Effector memory CD4-positive, alpha-beta T cell (primary cell): ENCODE measurements at regions not wholly inside any gene's neighbourhood (a gene's known extent, or its start where the extent isn't known, plus 50 kb on each side); places are given as distances from the start of the nearest gene placed in this dataset.
"Not testable (repeated sequence)": the region's sequence is repeated elsewhere in the genome, so short reads cannot be mapped to it uniquely, and the experiment has no call there.

Experiments
- DNase-seq, 3 donors: peaks; one replicate each; pipeline ENCODE4 v3.0.0-alpha.2; 2020
- H3K27ac ChIP-seq: 2 replicates; pipeline ENCODE4 v1.7.0; 2013; ENCODE audit warnings: mild to moderate bottlenecking, low read length, moderate library complexity; ENCODE audit not compliant: insufficient read depth, poor library complexity, severe bottlenecking
- H3K27me3 ChIP-seq: replicated peaks from 2 replicates; pipeline ENCODE4 v1.7.0; 2013; ENCODE audit warnings: mild to moderate bottlenecking, low read length; ENCODE audit not compliant: insufficient read depth, control insufficient read depth, poor library complexity, severe bottlenecking
- H3K36me3 ChIP-seq: 2 replicates; pipeline ENCODE4 v1.7.0; 2013; ENCODE audit warnings: mild to moderate bottlenecking, low read length, moderate library complexity; ENCODE audit not compliant: control insufficient read depth, insufficient read depth
- H3K4me1 ChIP-seq: 2 replicates; pipeline ENCODE4 v1.7.0; 2013; ENCODE audit warnings: low read length, mild to moderate bottlenecking; ENCODE audit not compliant: control insufficient read depth, insufficient read depth, poor library complexity, severe bottlenecking
- H3K4me3 ChIP-seq: 2 replicates; pipeline ENCODE4 v1.7.0; 2013; ENCODE audit warnings: low read length, low read depth, mild to moderate bottlenecking; ENCODE audit not compliant: insufficient read depth, poor library complexity, severe bottlenecking
- H3K9me3 ChIP-seq: 2 replicates; pipeline ENCODE4 v1.7.0; 2013; ENCODE audit warnings: mild to moderate bottlenecking, low read length, moderate library complexity; ENCODE audit not compliant: control insufficient read depth

- not testable (repeated sequence) for H3K27me3 ChIP-seq, H3K4me3 ChIP-seq, H3K36me3 ChIP-seq, H3K4me1 ChIP-seq, H3K27ac ChIP-seq, DNase-seq
- peaks cover 40% of the 10 kb centered on the region for H3K9me3 ChIP-seq
These were observed 166.9 kb downstream of the CWH43 start for GRCh38 chr4:49153011-49153410.

GRCh38 chr4:49154308-49155103, 168.4 kb downstream of the CWH43 start:
- H3K9me3 ChIP-seq = peaks cover 40% of the 10 kb centered on the region
- not testable (repeated sequence) for H3K27me3 ChIP-seq, H3K36me3 ChIP-seq, DNase-seq, H3K4me3 ChIP-seq, H3K27ac ChIP-seq, H3K4me1 ChIP-seq

GRCh38 chr4:49155270-49155669, 169.2 kb downstream of the CWH43 start:
- H3K4me1 ChIP-seq, H3K27me3 ChIP-seq, H3K4me3 ChIP-seq, H3K36me3 ChIP-seq, H3K27ac ChIP-seq, DNase-seq: not testable (repeated sequence)
- H3K9me3 ChIP-seq = peaks cover 37% of the 10 kb centered on the region

GRCh38 chr4:49156309-49156708, 170.2 kb downstream of the CWH43 start:
- H3K27me3 ChIP-seq, H3K27ac ChIP-seq: not testable (repeated sequence)

DNA sequence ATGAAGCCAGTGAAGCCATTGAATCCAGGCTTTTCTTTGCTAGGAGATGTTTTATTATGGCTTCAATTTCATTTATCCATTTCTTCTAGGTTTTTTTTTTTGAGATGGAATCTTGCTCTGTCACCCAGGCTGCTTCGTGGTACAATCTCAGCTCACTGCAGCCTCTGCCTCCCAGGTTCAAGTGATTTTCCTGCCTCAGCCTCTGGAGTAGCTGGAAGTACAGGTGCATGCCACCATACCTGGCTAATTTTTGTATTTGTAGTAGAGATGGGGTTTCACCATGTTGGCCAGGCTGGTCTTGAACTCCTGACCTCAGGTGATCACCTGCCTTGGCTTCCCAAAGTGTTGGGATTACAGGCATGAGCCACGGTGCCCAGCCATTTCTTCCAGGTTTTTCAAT, 171.6 kb downstream of the CWH43 start:
- H3K9me3 ChIP-seq = peaks cover 31% of the 10 kb centered on the region
- not testable (repeated sequence) for DNase-seq, H3K27ac ChIP-seq, H3K4me3 ChIP-seq, H3K36me3 ChIP-seq, H3K4me1 ChIP-seq, H3K27me3 ChIP-seq

More at GRCh38 chr4:49156309-49156708, 170.2 kb downstream of the CWH43 start:
- not testable (repeated sequence) for H3K4me3 ChIP-seq, DNase-seq, H3K4me1 ChIP-seq, H3K36me3 ChIP-seq
- peaks cover 31% of the 10 kb centered on the region for H3K9me3 ChIP-seq

DNA sequence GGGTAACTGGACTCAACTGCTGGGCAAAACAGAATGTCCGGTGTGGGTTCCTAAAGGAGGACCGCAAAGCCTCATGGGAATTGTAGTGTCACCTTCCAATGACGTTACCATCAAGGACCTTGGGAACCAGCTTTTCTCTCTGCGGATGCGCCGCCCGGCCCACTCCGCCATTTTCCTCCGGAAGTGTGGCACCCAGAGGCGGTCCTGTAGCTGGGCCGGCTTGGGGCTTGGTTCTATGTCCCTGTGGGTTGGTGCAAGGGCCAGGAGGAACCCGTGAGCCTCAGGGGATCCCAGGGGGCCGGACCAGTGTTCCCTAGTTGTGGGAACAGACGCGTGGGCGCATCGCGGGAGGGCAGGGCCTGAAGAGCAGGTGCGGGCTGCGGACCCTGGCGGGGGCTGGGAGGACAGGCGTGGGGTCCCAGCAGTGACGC, 175.1 kb downstream of the CWH43 start:
- H3K27ac ChIP-seq, H3K9me3 ChIP-seq, H3K4me1 ChIP-seq, H3K36me3 ChIP-seq, DNase-seq, H3K27me3 ChIP-seq, H3K4me3 ChIP-seq: not testable (repeated sequence)

DNA sequence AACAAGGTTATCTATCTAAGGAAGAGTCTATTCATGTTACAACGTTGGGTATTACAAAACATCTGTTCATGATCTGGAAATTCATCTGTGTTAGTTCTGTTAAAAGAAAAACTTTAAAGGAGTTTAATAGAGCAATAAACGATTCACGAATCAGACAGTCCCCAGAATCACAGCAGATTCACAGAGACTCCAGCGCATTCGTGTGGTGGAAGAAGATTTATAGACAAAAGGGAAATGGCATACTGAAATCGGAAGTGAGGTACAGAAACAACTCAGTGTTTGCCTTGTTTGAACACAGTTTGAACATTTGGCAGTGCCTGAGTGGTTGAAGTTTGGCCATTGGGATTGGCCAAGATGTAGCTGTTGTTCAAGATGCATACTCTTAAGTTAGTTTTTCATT, 178.8 kb downstream of the CWH43 start:
- DNase-seq, H3K4me3 ChIP-seq, H3K9me3 ChIP-seq, H3K36me3 ChIP-seq, H3K27me3 ChIP-seq, H3K27ac ChIP-seq, H3K4me1 ChIP-seq: not testable (repeated sequence)

DNA sequence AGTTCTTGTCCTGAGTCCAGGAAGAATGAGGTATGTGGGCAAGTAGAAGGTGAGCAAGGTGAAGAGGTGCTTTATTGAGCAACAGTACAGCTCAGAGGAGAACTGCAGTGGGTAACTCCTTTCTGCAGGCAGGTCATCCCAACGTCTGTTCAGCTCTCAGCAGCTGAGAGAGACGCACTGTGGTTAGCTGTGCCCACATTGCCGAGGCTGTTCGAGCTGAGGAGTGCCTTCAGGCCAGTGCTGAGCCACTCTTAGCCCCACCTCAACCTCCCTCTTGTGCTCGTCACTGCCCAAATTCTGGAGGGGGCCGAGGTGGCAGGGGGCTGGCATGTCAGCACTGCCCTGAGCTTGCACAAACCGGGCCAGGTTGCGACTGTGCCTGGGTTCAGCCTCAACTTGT, 191.8 kb downstream of the CWH43 start:
- not testable (repeated sequence) for H3K27ac ChIP-seq, DNase-seq, H3K4me1 ChIP-seq

GRCh38 chr4:49181088-49181487, 195.0 kb downstream of the CWH43 start:
- not testable (repeated sequence) for H3K27me3 ChIP-seq, H3K9me3 ChIP-seq, H3K27ac ChIP-seq

More for the DNA sequence above, 191.8 kb downstream of the CWH43 start:
- not testable (repeated sequence) for H3K27me3 ChIP-seq, H3K9me3 ChIP-seq, H3K36me3 ChIP-seq, H3K4me3 ChIP-seq

DNA sequence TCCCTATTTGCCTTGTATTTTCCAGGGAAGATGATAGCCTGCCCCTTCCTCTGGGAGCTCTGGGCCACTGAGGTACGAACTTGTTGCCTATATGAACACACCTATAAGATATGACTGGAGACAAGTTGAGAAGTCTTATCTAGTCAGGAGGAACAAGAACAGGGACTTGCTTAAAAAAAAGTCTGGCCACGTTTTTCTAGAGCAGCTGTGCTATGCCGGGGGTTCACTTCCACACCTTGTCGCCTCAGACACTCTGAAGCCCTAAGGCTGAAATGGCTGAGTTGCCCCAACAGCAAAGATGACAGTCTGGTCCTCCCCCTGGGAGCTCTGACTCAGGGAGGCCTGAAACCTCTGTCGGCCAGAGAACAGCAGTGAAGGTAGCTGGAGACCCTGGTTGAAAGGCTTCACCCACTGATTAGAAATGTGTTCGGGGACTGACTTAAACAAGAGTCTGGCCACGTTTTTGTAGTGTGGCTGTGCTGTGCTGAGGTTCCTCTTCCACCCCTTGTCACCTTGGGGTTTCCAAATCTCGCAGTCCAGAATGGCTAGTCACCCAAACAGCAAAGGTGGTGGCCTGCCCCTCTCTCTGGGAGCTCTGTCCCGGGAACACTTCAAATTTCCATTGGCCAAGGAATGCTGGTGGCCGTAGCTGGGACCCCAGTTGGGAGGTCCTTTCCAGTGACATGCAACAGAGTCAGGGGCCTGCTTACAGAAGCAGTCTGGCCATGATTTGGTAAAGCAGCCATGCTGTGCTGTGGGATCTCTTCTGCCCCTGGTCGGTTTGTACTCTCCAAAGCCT, 225.5 kb downstream of the CWH43 start:
- not testable (repeated sequence) for H3K4me1 ChIP-seq, DNase-seq, H3K36me3 ChIP-seq, H3K27ac ChIP-seq, H3K9me3 ChIP-seq, H3K27me3 ChIP-seq, H3K4me3 ChIP-seq

More at GRCh38 chr4:49181088-49181487, 195.0 kb downstream of the CWH43 start:
- H3K4me3 ChIP-seq, DNase-seq, H3K4me1 ChIP-seq, H3K36me3 ChIP-seq: not testable (repeated sequence)
